ENCODE measurements at regions not wholly inside any gene's neighbourhood (a gene's known extent, or its start where the extent isn't known, plus 50 kb on each side); places are given as distances from the start of the nearest gene placed in this dataset.

GRCh38 chr5:93246090-93246855 lies 334.7 kb downstream of the NR2F1-AS1 start:
- H3K27me3 ChIP-seq (ENCODE audit: control insufficient read depth in 2 of 2, insufficient read depth in 2 of 2, low read length in 2 of 2), result no peaks in the 10 kb centered on the region
- DNase-seq (ENCODE audit: low read depth, low spot score) (peak; percentile 56), FAIRE-seq (no peak)
- no peak overlapping the region for H3K9ac ChIP-seq (replicated peaks; ENCODE audit: extremely low read depth, insufficient read depth, low read length)
- intact Hi-C loops (cut with micrococcal nuclease) (no loop called here), dilution Hi-C loops (cut with MboI; ENCODE audit: extremely low pct_ligation_motif_present, low sequenced_read_pairs) (no loop called here)
- H3K4me1 ChIP-seq (ENCODE audit: control insufficient read depth, extremely low read depth, insufficient read depth, low read length), result peaks cover 25% of the 10 kb centered on the region
- H4K20me1 ChIP-seq (replicated peaks; ENCODE audit: control insufficient read depth, extremely low read depth, insufficient read depth, low read length), result no peaks in the 10 kb centered on the region
- no peaks in the 10 kb centered on the region for H3K79me2 ChIP-seq (ENCODE audit: control insufficient read depth, insufficient read depth, low read length)
- BruUV-seq (replicated peaks), result no TSS peak
- H3K4me2 ChIP-seq (ENCODE audit: insufficient read depth, low read length), result no peak overlapping the region
- CTCF ChIA-PET, result no interaction called here
- no peak for TF ChIP-seq POLR2AphosphoS5 (IDR thresholded peaks at IDR 0.05; ENCODE audit: insufficient read depth, low read depth, low read length)
- TF ChIP-seq POLR2A (IDR thresholded peaks at IDR 0.05; ENCODE audit: low read depth, low read length), result no peak
- no peak for TF ChIP-seq GATA2 (IDR thresholded peaks at IDR 0.05; ENCODE audit: insufficient read depth, insufficient read length, low read depth, low read length)
- no peak for TF ChIP-seq FOS (IDR thresholded peaks at IDR 0.05; ENCODE audit: borderline replicate concordance, insufficient read depth, low read length)
- TF ChIP-seq, protein P1, sequence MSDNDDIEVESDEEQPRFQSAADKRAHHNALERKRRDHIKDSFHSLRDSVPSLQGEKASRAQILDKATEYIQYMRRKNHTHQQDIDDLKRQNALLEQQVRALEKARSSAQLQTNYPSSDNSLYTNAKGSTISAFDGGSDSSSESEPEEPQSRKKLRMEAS (IDR thresholded peaks at IDR 0.05; ENCODE audit: insufficient read depth, insufficient read length), result no peak
- TF ChIP-seq JUN (IDR thresholded peaks at IDR 0.05; ENCODE audit: borderline replicate concordance, insufficient read depth, insufficient read length, low read depth), result no peak
- TF ChIP-seq MYC (IDR thresholded peaks at IDR 0.05; ENCODE audit: low read depth, low read length), result no peak
- no peak for TF ChIP-seq EZH2 (IDR thresholded peaks at IDR 0.05; ENCODE audit: borderline replicate concordance, low read depth, low read length, severe bottlenecking)
- TF ChIP-seq, protein P2, sequence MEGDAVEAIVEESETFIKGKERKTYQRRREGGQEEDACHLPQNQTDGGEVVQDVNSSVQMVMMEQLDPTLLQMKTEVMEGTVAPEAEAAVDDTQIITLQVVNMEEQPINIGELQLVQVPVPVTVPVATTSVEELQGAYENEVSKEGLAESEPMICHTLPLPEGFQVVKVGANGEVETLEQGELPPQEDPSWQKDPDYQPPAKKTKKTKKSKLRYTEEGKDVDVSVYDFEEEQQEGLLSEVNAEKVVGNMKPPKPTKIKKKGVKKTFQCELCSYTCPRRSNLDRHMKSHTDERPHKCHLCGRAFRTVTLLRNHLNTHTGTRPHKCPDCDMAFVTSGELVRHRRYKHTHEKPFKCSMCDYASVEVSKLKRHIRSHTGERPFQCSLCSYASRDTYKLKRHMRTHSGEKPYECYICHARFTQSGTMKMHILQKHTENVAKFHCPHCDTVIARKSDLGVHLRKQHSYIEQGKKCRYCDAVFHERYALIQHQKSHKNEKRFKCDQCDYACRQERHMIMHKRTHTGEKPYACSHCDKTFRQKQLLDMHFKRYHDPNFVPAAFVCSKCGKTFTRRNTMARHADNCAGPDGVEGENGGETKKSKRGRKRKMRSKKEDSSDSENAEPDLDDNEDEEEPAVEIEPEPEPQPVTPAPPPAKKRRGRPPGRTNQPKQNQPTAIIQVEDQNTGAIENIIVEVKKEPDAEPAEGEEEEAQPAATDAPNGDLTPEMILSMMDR (IDR thresholded peaks at IDR 0.05; ENCODE audit: extremely low read depth in 1 of 2, insufficient read depth in 1 of 2, low read depth in 1 of 2, low read length in 2 of 2), result no peak
- H2AFZ ChIP-seq (ENCODE audit: low read depth, low read length), result peak overlapping the region; percentile 11
- H3K9me1 ChIP-seq (replicated peaks; ENCODE audit: control insufficient read depth, extremely low read depth, insufficient read depth, low read length), result no peaks in the 10 kb centered on the region
- no peak overlapping the region for H3K27ac ChIP-seq (ENCODE audit: insufficient read depth, low read depth, low read length)
- H3K36me3 ChIP-seq (ENCODE audit: control insufficient read depth in 2 of 2, extremely low read depth in 1 of 2, insufficient read depth in 2 of 2, low read length in 2 of 2), result no peaks in the 10 kb centered on the region
- no peaks in the 10 kb centered on the region for H3K9me3 ChIP-seq (replicated peaks; ENCODE audit: control insufficient read depth, insufficient read depth, low read length)
- POLR2A ChIA-PET, result no interaction called here
- no peak overlapping the region for H3K4me3 ChIP-seq (replicated peaks in 1 of 3; ENCODE audit: insufficient read depth in 1 of 3, low read depth in 1 of 3, low read length in 3 of 3)

Measured in endothelial cell of umbilical vein (primary cell).